Activated naive CD4-positive, alpha-beta T cell treated with anti-CD3 and anti-CD28 coated beads for 36 hours (primary cell): ENCODE measurements at regions not wholly inside any gene's neighbourhood (a gene's known extent, or its start where the extent isn't known, plus 50 kb on each side); places are given as distances from the start of the nearest gene placed in this dataset.
"Not testable (repeated sequence)": the region's sequence is repeated elsewhere in the genome, so short reads cannot be mapped to it uniquely, and the experiment has no call there.

Experiments
- CTCF ChIA-PET: fragments of 350-600 bp; sonication (Branson Sonifier 250); formaldehyde crosslinking; loops from one replicate; lab custom pipeline; 2021; ENCODE audit warnings: antibody characterized with exemption; lab: Charles Lee
- DNase-seq: peaks from one replicate; pipeline ENCODE4 v3.0.0-alpha.2; 2020
- H3K27ac Mint-ChIP-seq: one replicate; pipeline ENCODE4 v1.8.0; 2021; ENCODE audit warnings: mild to moderate bottlenecking, mixed read lengths
- H3K27me3 Mint-ChIP-seq: one replicate; pipeline ENCODE4 v1.8.0; 2021; ENCODE audit warnings: low read depth, mixed read lengths
- H3K36me3 Mint-ChIP-seq: one replicate; pipeline ENCODE4 v1.8.0; 2021; ENCODE audit warnings: low read depth, mixed read lengths
- H3K4me1 Mint-ChIP-seq: one replicate; pipeline ENCODE4 v1.8.0; 2021; ENCODE audit warnings: low read depth, mixed read lengths
- H3K4me3 Mint-ChIP-seq: one replicate; pipeline ENCODE4 v1.8.0; 2021; ENCODE audit warnings: mild to moderate bottlenecking, moderate library complexity, mixed read lengths
- H3K9me3 Mint-ChIP-seq: one replicate; pipeline ENCODE4 v1.8.0; 2021; ENCODE audit warnings: mixed read lengths
- intact Hi-C: fragments of 100-400 bp; cut with micrococcal nuclease; formaldehyde crosslinking; loops from one replicate; pipeline ENCODE4 v1.15.1; 2023

GRCh38 chr2:21890041-21890440 lies 766.3 kb downstream of the TDRD15 start:
- Mint-ChIP-seq H3K36me3 (no peaks in the 10 kb centered on the region), H3K27ac (no peak overlapping the region), H3K9me3 (no peaks in the 10 kb centered on the region), H3K4me3 (no peak overlapping the region), H3K4me1 (no peaks in the 10 kb centered on the region), H3K27me3 (no peaks in the 10 kb centered on the region)
- intact Hi-C loops: no loop called here
- CTCF ChIA-PET: no interaction called here
- no peak for DNase-seq

DNA sequence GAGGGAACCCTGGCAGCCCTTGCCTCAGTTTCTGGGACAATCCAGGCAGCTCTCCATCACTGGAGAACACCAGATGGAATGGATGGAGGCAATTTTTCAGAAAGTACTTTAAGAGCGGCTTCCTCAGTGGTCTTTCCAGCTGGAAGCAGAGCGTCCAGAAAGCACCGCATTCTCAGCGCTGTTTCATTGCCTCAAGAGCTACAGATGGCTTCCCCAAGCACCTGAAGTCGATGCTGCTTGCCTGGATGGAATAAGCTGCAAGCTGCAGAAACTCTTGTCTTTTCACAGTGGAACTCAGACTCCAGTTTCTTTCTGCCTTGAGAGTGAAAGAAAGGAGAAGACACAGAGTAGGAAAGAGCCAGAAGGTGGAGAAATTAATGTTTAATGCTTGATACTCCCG lies 766.9 kb downstream of the TDRD15 start:
- intact Hi-C loops: no loop called here
- no peak overlapping the region for H3K4me3 Mint-ChIP-seq
- CTCF ChIA-PET: no interaction called here
- H3K36me3 Mint-ChIP-seq: no peaks in the 10 kb centered on the region
- no peak overlapping the region for H3K27ac Mint-ChIP-seq
- no peaks in the 10 kb centered on the region for H3K9me3 Mint-ChIP-seq
- no peaks in the 10 kb centered on the region for H3K4me1 Mint-ChIP-seq
- H3K27me3 Mint-ChIP-seq: no peaks in the 10 kb centered on the region
- DNase-seq: no peak

GRCh38 chr2:21891191-21891590 lies 767.4 kb downstream of the TDRD15 start:
- Mint-ChIP-seq H3K36me3 (no peaks in the 10 kb centered on the region), H3K27ac (no peak overlapping the region), H3K4me1 (no peaks in the 10 kb centered on the region), H3K27me3 (no peaks in the 10 kb centered on the region), H3K9me3 (no peaks in the 10 kb centered on the region), H3K4me3 (no peak overlapping the region)
- intact Hi-C loops: no loop called here
- no peak for DNase-seq
- CTCF ChIA-PET: no interaction called here

GRCh38 chr2:21892140-21892539 lies 768.4 kb downstream of the TDRD15 start:
- H3K27me3 Mint-ChIP-seq: no peaks in the 10 kb centered on the region

GRCh38 chr2:21895200-21895599 lies 771.4 kb downstream of the TDRD15 start:
- H3K4me3 Mint-ChIP-seq: no peak overlapping the region
- H3K36me3 Mint-ChIP-seq: no peaks in the 10 kb centered on the region
- DNase-seq: no peak
- H3K9me3 Mint-ChIP-seq: no peaks in the 10 kb centered on the region
- intact Hi-C loops: no loop called here
- no peaks in the 10 kb centered on the region for H3K4me1 Mint-ChIP-seq
- no peaks in the 10 kb centered on the region for H3K27me3 Mint-ChIP-seq
- H3K27ac Mint-ChIP-seq: no peak overlapping the region
- CTCF ChIA-PET: interaction anchor here (0.7 kb wide), 1 partner anchor 85 kb away, joined by 3 read pairs; no protein-coding TSS in a partner anchor

More at GRCh38 chr2:21892140-21892539, 768.4 kb downstream of the TDRD15 start:
- DNase-seq: no peak
- Mint-ChIP-seq H3K27ac (no peak overlapping the region), H3K4me3 (no peak overlapping the region), H3K9me3 (no peaks in the 10 kb centered on the region), H3K4me1 (no peaks in the 10 kb centered on the region), H3K36me3 (no peaks in the 10 kb centered on the region)
- CTCF ChIA-PET: interaction anchor here (0.6 kb wide), 1 partner anchor 26 kb away, joined by 3 read pairs; no protein-coding TSS in a partner anchor
- intact Hi-C loops: no loop called here

DNA sequence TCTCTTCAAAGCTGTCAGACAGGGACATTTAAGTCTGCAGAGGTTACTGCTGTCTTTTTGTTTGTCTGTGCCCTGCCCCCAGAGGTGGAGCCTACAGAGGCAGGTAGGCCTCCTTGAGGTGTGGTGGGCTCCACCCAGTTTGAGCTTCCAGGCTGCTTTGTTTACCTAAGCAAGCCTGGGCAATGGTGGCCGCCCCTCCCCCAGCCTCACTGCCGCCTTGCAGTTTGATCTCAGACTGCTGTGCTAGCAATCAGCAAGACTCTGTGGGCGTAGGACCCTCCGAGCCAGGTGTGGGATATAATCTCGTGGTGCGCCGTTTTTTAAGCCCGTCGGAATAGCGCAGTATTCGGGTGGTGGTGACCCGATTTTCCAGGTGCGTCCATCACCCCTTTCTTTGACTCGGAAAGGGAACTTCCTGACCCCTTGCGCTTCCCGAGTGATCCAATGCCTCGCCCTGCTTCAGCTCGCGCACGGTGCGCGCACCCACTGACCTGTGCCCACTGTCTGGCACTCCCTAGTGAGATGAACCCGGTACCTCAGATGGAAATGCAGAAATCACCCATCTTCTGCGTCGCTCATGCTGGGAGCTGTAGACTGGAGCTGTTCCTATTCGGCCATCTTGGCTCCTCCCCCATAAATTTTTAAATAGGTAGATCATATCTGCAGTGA lies 785.1 kb downstream of the TDRD15 start:
- H3K4me1 Mint-ChIP-seq, H3K4me3 Mint-ChIP-seq: not testable (repeated sequence)

DNA sequence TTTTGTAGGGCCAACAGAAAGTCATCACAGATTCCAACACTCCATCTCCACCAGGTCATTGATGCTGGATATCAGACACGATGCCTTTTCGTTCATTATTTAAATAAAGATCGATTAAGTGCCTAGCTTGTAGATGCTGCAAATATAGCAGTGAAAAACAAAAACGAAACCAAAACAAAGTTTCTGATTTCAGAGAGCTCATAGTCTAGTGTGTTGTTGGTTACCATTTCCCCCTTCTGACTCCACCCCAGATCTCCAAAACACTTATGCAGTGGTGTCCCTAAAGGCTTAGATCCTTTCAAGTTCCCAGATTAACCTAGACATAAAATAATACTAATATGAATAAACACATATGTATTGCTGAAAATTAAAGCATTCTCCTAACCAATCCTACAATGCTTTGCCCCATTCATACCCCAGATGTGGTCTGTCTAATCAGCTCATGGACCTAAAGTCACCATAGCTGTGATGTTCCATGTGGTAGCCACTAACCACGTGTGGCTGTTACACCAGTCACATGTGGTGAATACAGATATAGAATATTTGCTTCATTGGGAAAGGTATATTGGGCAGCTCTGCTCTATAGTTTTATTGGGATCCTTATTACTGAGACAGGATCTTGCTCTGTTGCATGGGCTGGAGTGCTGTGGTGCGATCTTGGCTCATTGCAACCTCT lies 787.2 kb downstream of the TDRD15 start:
- H3K4me1 Mint-ChIP-seq: no peaks in the 10 kb centered on the region
- no peak overlapping the region for H3K27ac Mint-ChIP-seq
- intact Hi-C loops: no loop called here
- peaks cover 7% of the 10 kb centered on the region for H3K9me3 Mint-ChIP-seq
- H3K27me3 Mint-ChIP-seq: no peaks in the 10 kb centered on the region
- H3K4me3 Mint-ChIP-seq: no peak overlapping the region
- CTCF ChIA-PET: no interaction called here
- no peaks in the 10 kb centered on the region for H3K36me3 Mint-ChIP-seq
- DNase-seq: no peak

More for the DNA sequence above, 785.1 kb downstream of the TDRD15 start:
- CTCF ChIA-PET, H3K36me3 Mint-ChIP-seq, DNase-seq, H3K27me3 Mint-ChIP-seq, intact Hi-C loops, H3K9me3 Mint-ChIP-seq, H3K27ac Mint-ChIP-seq: not testable (repeated sequence)

DNA sequence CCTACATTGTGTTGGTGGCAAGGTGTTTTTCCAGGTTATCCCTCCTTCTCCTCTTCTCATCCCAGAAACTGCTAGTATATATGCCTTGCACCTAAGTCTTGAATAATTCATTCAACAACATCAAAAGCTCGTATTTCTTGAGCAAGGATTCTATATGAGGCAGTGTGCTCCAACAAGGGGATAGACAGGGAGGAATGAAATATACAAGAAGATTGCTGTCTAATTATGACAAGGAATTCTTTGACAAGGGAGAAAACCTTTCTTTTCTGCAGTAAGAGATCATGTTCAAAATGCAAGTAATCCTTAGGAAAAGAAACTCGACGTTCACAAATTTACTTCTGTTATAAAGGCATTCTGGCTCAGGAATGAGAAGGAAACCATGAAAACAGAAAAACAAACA lies 788.6 kb downstream of the TDRD15 start:
- Mint-ChIP-seq H3K36me3 (no peaks in the 10 kb centered on the region), H3K27ac (no peak overlapping the region), H3K4me3 (no peak overlapping the region), H3K9me3 (peaks cover 10% of the 10 kb centered on the region), H3K27me3 (no peaks in the 10 kb centered on the region), H3K4me1 (no peaks in the 10 kb centered on the region)
- CTCF ChIA-PET: no interaction called here
- intact Hi-C loops: no loop called here
- DNase-seq: no peak

DNA sequence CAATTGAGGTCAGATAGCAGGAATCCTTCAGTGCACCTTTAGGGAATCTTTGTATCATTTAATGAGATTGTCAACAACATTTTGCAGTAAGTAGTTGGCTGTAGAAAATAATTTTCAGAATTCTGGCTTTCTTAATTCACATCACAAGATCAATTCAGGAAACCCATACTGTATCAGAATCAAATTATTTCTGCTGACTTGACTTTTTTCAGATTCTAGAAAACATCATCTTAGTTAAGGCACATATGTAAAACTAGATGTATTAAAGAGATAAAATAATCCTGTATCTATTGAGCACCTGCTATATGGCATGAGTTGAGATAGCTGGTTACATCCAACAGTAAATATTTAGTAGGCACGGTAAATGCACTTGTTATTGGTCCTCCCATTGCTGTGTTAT lies 791.4 kb downstream of the TDRD15 start:
- H3K36me3 Mint-ChIP-seq: no peaks in the 10 kb centered on the region
- CTCF ChIA-PET: no interaction called here
- intact Hi-C loops: no loop called here

GRCh38 chr2:21916934-21917522 lies 793.3 kb downstream of the TDRD15 start:
- intact Hi-C loops: no loop called here
- Mint-ChIP-seq H3K9me3 (peaks cover 6% of the 10 kb centered on the region), H3K36me3 (no peaks in the 10 kb centered on the region), H3K27me3 (no peaks in the 10 kb centered on the region), H3K4me1 (no peaks in the 10 kb centered on the region), H3K27ac (no peak overlapping the region), H3K4me3 (no peak overlapping the region)
- no peak for DNase-seq
- CTCF ChIA-PET: no interaction called here

More for the DNA sequence above, 791.4 kb downstream of the TDRD15 start:
- H3K9me3 Mint-ChIP-seq: peaks cover 6% of the 10 kb centered on the region
- no peak overlapping the region for H3K27ac Mint-ChIP-seq
- no peaks in the 10 kb centered on the region for H3K4me1 Mint-ChIP-seq
- DNase-seq: no peak
- H3K27me3 Mint-ChIP-seq: no peaks in the 10 kb centered on the region
- H3K4me3 Mint-ChIP-seq: no peak overlapping the region

GRCh38 chr2:21920721-21921120 lies 797.0 kb downstream of the TDRD15 start:
- intact Hi-C loops: no loop called here
- Mint-ChIP-seq H3K27me3 (no peaks in the 10 kb centered on the region), H3K9me3 (peaks cover 16% of the 10 kb centered on the region), H3K4me3 (no peak overlapping the region), H3K27ac (no peak overlapping the region), H3K36me3 (no peaks in the 10 kb centered on the region), H3K4me1 (no peaks in the 10 kb centered on the region)
- DNase-seq: no peak
- CTCF ChIA-PET: interaction anchor here (0.7 kb wide), 1 partner anchor 755 kb away, joined by 3 read pairs; no protein-coding TSS in a partner anchor

GRCh38 chr2:21924640-21925285 lies 801.0 kb downstream of the TDRD15 start:
- Mint-ChIP-seq H3K36me3 (no peaks in the 10 kb centered on the region), H3K4me1 (no peaks in the 10 kb centered on the region), H3K27ac (no peak overlapping the region), H3K4me3 (no peak overlapping the region), H3K27me3 (no peaks in the 10 kb centered on the region), H3K9me3 (peaks cover 17% of the 10 kb centered on the region)
- CTCF ChIA-PET: no interaction called here
- no peak for DNase-seq
- intact Hi-C loops: no loop called here
